Esophagus (tissue), 2 donors: ENCODE measurements at regions not wholly inside any gene's neighbourhood (a gene's known extent, or its start where the extent isn't known, plus 50 kb on each side); places are given as distances from the start of the nearest gene placed in this dataset.

Experiments used
- H3K27ac ChIP-seq, 2 donors: one replicate each; pipeline ENCODE4 v1.5.1; 2013; ENCODE audit warnings: low read depth in 2 of 2, mild to moderate bottlenecking in 2 of 2, inconsistent platforms in 1 of 2, low read length in 1 of 2, moderate library complexity in 1 of 2
- H3K27me3 ChIP-seq, 2 donors: one replicate each; pipeline ENCODE4 v1.6.1; 2013; ENCODE audit warnings: low read length in 2 of 2, control low read depth in 1 of 2, mild to moderate bottlenecking in 1 of 2; ENCODE audit not compliant: insufficient read depth in 2 of 2, control insufficient read depth in 1 of 2
- H3K36me3 ChIP-seq, 2 donors: one replicate each; pipeline ENCODE4 v1.6.1; 2013; ENCODE audit warnings: low read length in 1 of 2; ENCODE audit not compliant: control insufficient read depth in 2 of 2, insufficient read depth in 2 of 2
- H3K4me1 ChIP-seq, 2 donors: one replicate each; pipeline ENCODE4 v1.6.1; 2013; ENCODE audit warnings: low read length in 1 of 2; ENCODE audit not compliant: control insufficient read depth in 2 of 2, insufficient read depth in 2 of 2
- H3K4me3 ChIP-seq, 2 donors: one replicate each; pipeline ENCODE4 v1.5.1; 2013; ENCODE audit warnings: low read length in 2 of 2, mild to moderate bottlenecking in 2 of 2, low read depth in 1 of 2, moderate library complexity in 1 of 2
- H3K9me3 ChIP-seq, 2 donors: one replicate each; pipeline ENCODE4 v1.6.1; 2013; ENCODE audit warnings: mild to moderate bottlenecking in 2 of 2, low read depth in 1 of 2, low read length in 1 of 2, moderate library complexity in 1 of 2; ENCODE audit not compliant: control insufficient read depth in 2 of 2, insufficient read depth in 1 of 2
- WGBS, 2 donors: extraction: QIAGEN DNeasy Blood & Tissue Kit; methylation state at CpG; one replicate each; pipeline ENCODE4 v1.1.7; 2013; 5-methylcytosine and 5-hydroxymethylcytosine counted together
- donor health status: healthy with polysubstance abuse.
- donor health status: Bipolar disorder and iron deficiency.

DNA sequence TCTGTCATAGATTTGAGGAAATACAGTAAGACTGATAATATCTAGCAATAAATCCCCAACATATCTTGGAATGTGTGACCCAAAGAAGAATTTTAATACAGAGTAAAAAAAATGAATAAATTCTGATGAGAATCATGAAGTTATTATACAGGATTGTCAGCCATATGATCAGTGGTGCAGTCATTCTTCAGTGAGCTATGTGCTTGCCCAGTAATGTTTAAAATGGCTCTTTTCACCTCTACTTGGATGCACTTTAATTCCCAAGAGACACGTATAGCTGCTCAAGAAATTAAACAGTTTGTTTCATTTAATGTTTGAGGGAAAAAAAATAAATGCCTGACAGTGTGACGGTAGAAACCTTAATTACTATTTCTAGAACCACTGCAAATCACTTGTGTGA is 215.3 kb upstream of the FAM174A start:
- no peaks in the 10 kb centered on the region for H3K36me3 ChIP-seq
- H3K4me3 ChIP-seq = no peak overlapping the region
- 63 to 66% methylated on average over 2 of the region's 2 CpGs for WGBS, 2 donors
- H3K9me3 ChIP-seq = no peaks in the 10 kb centered on the region
- no peaks in the 10 kb centered on the region for H3K4me1 ChIP-seq
- H3K27ac ChIP-seq = no peak overlapping the region
- no peaks in the 10 kb centered on the region for H3K27me3 ChIP-seq

DNA sequence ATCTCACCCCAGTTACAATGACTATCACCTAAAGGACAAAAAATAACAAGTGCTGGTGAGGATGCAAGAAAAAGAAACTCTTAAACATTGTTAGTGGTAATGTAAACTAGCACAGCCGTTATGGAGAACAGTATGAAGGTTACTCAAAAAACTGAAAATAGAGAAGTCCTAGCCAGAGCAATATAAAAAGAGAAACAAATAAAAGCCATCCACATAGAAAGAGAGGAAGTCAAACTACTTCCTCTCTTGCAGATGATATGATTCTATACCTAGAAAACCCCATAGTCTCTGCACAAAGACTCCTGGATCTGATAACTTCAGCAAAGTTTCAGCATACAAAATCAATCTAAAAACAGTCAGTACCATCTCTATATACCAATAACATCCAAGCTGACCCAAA is 221.5 kb upstream of the FAM174A start:
- Histone ChIP-seq H3K4me3 (no peak overlapping the region), H3K27me3 (no peaks in the 10 kb centered on the region), H3K9me3 (no peaks in the 10 kb centered on the region), H3K27ac (no peak overlapping the region), H3K4me1 (no peaks in the 10 kb centered on the region), H3K36me3 (no peaks in the 10 kb centered on the region)
- WGBS, 2 donors = 51 to 65% methylated on average over 1 of the region's 1 CpG

DNA sequence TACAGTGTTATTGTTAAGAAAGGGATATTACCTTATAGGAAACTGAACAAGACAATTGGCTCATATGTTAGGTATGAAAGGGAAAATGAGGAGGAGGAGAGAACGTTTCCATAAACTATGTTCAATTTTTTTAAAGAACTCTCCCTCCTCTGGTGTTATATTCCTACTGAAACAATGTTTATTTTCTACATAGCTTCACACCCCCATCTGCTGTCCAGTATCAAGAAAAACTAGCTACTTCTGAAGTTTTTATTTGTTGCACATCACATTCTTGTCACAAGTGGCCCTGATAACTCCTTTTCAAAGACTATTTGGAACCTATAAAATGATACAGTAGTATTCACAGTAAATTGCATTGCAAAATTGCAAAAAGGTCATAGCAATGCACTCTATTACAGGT is 223.4 kb upstream of the FAM174A start:
- Histone ChIP-seq H3K36me3 (no peaks in the 10 kb centered on the region), H3K4me1 (no peaks in the 10 kb centered on the region), H3K4me3 (no peak overlapping the region), H3K27me3 (no peaks in the 10 kb centered on the region), H3K27ac (no peak overlapping the region), H3K9me3 (no peaks in the 10 kb centered on the region)
- WGBS, 2 donors = 9 to 18% methylated on average over 1 of the region's 1 CpG

GRCh38 chr5:100306000-100306399 is 229.2 kb upstream of the FAM174A start:
- no peak overlapping the region for H3K4me3 ChIP-seq
- no peaks in the 10 kb centered on the region for H3K36me3 ChIP-seq
- H3K27me3 ChIP-seq = no peaks in the 10 kb centered on the region
- no peaks in the 10 kb centered on the region for H3K9me3 ChIP-seq
- H3K27ac ChIP-seq = no peak overlapping the region
- no peaks in the 10 kb centered on the region for H3K4me1 ChIP-seq

- WGBS, 2 donors = 78 to 82% methylated on average over 1 of the region's 1 CpG
- no peaks in the 10 kb centered on the region for H3K9me3 ChIP-seq
- no peaks in the 10 kb centered on the region for H3K4me1 ChIP-seq
- no peaks in the 10 kb centered on the region for H3K27me3 ChIP-seq
- no peaks in the 10 kb centered on the region for H3K36me3 ChIP-seq
- H3K4me3 ChIP-seq = no peak overlapping the region
- H3K27ac ChIP-seq = no peak overlapping the region
Observed at GRCh38 chr5:100303216-100303615, 232.0 kb upstream of the FAM174A start.

DNA sequence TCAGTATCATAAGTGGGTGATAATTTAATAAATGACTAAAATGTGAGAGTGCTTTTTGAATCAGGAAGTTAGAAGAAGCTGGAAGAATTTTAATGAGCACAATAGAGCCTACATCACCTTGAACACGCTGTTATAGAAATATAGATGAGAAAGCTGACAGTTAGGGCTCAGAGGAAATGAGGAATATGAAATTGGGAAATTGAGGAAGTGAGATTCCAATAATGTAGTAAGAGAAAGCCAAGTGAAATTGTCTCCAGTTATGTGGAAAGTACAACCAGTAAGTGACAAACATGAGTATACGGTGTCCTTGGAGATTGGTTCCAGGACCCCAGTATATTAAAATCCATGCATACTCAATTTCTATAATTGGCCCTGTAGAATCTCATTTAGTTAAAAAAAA is 235.9 kb upstream of the FAM174A start:
- Histone ChIP-seq H3K9me3 (no peaks in the 10 kb centered on the region), H3K36me3 (no peaks in the 10 kb centered on the region), H3K4me1 (no peaks in the 10 kb centered on the region), H3K4me3 (no peak overlapping the region), H3K27me3 (no peaks in the 10 kb centered on the region), H3K27ac (no peak overlapping the region)
- 78 to 86% methylated on average over 2 of the region's 2 CpGs for WGBS, 2 donors

DNA sequence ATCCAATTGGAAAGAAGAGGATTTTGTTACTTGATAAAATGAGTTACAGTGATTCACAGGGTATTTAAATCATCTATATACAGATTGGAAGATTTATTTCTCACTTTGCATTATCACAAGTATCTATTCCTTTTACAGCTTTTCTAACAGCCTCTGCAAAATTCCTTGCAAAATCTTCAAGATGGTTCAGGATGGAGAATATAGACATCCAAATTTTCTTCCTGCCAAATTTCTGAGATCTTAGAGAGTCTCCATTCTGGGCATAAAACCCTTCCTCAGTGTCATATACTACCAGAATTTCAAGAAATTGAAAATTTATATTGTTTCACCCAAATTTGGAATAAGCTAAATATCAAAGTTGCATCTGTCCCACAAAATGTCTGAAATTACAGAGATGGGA is 259.1 kb upstream of the FAM174A start:
- Histone ChIP-seq H3K4me3 (no peak overlapping the region), H3K36me3 (no peaks in the 10 kb centered on the region), H3K27me3 (no peaks in the 10 kb centered on the region), H3K4me1 (no peaks in the 10 kb centered on the region), H3K27ac (no peak overlapping the region), H3K9me3 (no peaks in the 10 kb centered on the region)

DNA sequence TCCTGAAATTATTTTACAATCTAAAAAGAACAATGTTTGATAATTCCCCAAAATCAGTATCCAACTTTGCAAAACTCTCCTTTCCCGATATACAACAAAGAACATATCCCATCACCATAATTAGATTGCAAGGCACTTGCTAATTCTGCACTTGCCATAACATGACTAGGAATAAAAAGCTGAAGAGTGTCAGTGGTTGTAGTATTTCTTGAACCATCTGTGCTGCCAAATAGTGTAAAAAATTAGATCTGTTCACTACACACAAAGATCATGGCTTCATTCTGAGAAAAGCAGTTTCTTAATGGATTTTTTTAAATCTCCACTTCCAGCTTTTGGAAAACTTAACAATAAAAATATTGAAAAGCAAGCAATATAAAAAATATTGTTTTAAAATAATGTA is 259.5 kb upstream of the FAM174A start:
- Histone ChIP-seq H3K4me1 (no peaks in the 10 kb centered on the region), H3K27ac (no peak overlapping the region), H3K36me3 (no peaks in the 10 kb centered on the region), H3K27me3 (no peaks in the 10 kb centered on the region), H3K9me3 (no peaks in the 10 kb centered on the region), H3K4me3 (no peak overlapping the region)
- 69 to 74% methylated on average over 1 of the region's 1 CpG for WGBS, 2 donors

GRCh38 chr5:100273846-100274580 is 261.2 kb upstream of the FAM174A start:
- H3K4me3 ChIP-seq = no peak overlapping the region
- no peaks in the 10 kb centered on the region for H3K27me3 ChIP-seq
- WGBS, 2 donors = 76 to 84% methylated on average over 2 of the region's 2 CpGs
- H3K27ac ChIP-seq = no peak overlapping the region
- no peaks in the 10 kb centered on the region for H3K4me1 ChIP-seq
- no peaks in the 10 kb centered on the region for H3K9me3 ChIP-seq
- no peaks in the 10 kb centered on the region for H3K36me3 ChIP-seq

- 5 to 16% methylated on average over 7 of the region's 7 CpGs for WGBS, 2 donors
Observed at GRCh38 chr5:100270023-100270771, 265.0 kb upstream of the FAM174A start.

More at GRCh38 chr5:100270023-100270771, 265.0 kb upstream of the FAM174A start:
- no peaks in the 10 kb centered on the region for H3K27me3 ChIP-seq
- no peaks in the 10 kb centered on the region for H3K9me3 ChIP-seq
- no peak overlapping the region for H3K27ac ChIP-seq
- H3K36me3 ChIP-seq = no peaks in the 10 kb centered on the region
- H3K4me1 ChIP-seq = no peaks in the 10 kb centered on the region
- no peak overlapping the region for H3K4me3 ChIP-seq
